GM12878 (cell line): ENCODE measurements at regions not wholly inside any gene's neighbourhood (a gene's known extent, or its start where the extent isn't known, plus 50 kb on each side); places are given as distances from the start of the nearest gene placed in this dataset.

ENCODE experiments used
- ATAC-seq: fragments of 200-7000 bp; cut with Tn5 transposase; 3 replicates; pipeline ENCODE4 v1.9.1; 2020; ENCODE audit warnings: mild to moderate bottlenecking, moderate library complexity
- BruUV-seq: library from RNA; stranded (reverse); fragments of 400-500 nt; replicated peaks from 2 replicates; lab custom pipeline; 2021; lab: Mats Ljungman, UMichigan
- CTCF ChIA-PET: fragments of 300-600 bp; sonication (Branson Sonifier 250); formaldehyde crosslinking; extraction: SDS; loops from one replicate; lab custom pipeline; 2021; ENCODE audit warnings: inconsistent platforms; lab: Yijun Ruan, JAX
- POLR2A ChIA-PET: fragments of 350-600 bp; formaldehyde crosslinking; extraction: SDS; loops from one replicate; lab custom pipeline; 2021; ENCODE audit warnings: inconsistent platforms; lab: Charles Lee
- RAD21 ChIA-PET: fragments of 300-600 bp; sonication (Branson Sonifier 250); formaldehyde crosslinking; loops from one replicate; lab custom pipeline; 2023; ENCODE audit warnings: antibody characterized with exemption; ENCODE audit not compliant: unreplicated experiment; lab: Charles Lee
- SMC1A ChIA-PET: fragments of 300-600 bp; sonication (Branson Sonifier 250); formaldehyde crosslinking; loops from one replicate; lab custom pipeline; 2023; ENCODE audit not compliant: unreplicated experiment, uncharacterized antibody; lab: Charles Lee
- DNase-seq: peaks from one replicate; pipeline ENCODE4 v3.0.0-alpha.2; 2011; ENCODE audit warnings: low read depth, low spot score
- FAIRE-seq: peaks from 3 replicates; lab custom pipeline; 2011; peaks lifted over from hg19 to GRCh38; lab: Jason Lieb, UNC
- H2AFZ ChIP-seq: 2 replicates; pipeline ENCODE4 v1.6.0; 2011; ENCODE audit warnings: low read depth, low read length, control low read depth; ENCODE audit not compliant: control insufficient read depth
- H3K27ac ChIP-seq: 2 replicates; pipeline ENCODE4 v1.5.1; 2011; ENCODE audit warnings: control low read depth; ENCODE audit not compliant: control insufficient read depth, insufficient read depth
- H3K27me3 ChIP-seq, 2 experiments: replicated peaks in 1 of 2; 2 replicates each; pipeline versions ENCODE4 v1.6.0 to v1.6.1; 2011; ENCODE audit warnings: low read length in 1 of 2; ENCODE audit not compliant: control insufficient read depth in 2 of 2, insufficient read depth in 2 of 2
- H3K36me3 ChIP-seq, 2 experiments: 2 replicates each; pipeline ENCODE4 v1.5.1; 2011; ENCODE audit warnings: low read length in 1 of 2; ENCODE audit not compliant: control insufficient read depth in 2 of 2, insufficient read depth in 2 of 2
- H3K4me1 ChIP-seq: 2 replicates; pipeline ENCODE4 v1.6.1; 2011; ENCODE audit warnings: mild to moderate bottlenecking, low read length, moderate library complexity, mixed read lengths; ENCODE audit not compliant: control insufficient read depth, insufficient read depth
- H3K4me2 ChIP-seq: 2 replicates; pipeline ENCODE4 v1.6.0; 2011; ENCODE audit warnings: control low read depth; ENCODE audit not compliant: control insufficient read depth, insufficient read depth
- H3K4me3 ChIP-seq: fragments of 200-600 bp; sonication (generic); 2 replicates; pipeline ENCODE4 v1.5.1; 2016
- H3K79me2 ChIP-seq: 2 replicates; pipeline ENCODE4 v1.6.0; 2011; ENCODE audit warnings: low read length; ENCODE audit not compliant: control insufficient read depth, insufficient read depth
- H3K9ac ChIP-seq: 2 replicates; pipeline ENCODE4 v1.8.0; 2011; ENCODE audit warnings: low read length, control low read depth, mixed read lengths; ENCODE audit not compliant: control insufficient read depth, insufficient read depth
- H3K9me3 ChIP-seq: replicated peaks from 3 replicates; pipeline ENCODE4 v1.5.1; 2011; ENCODE audit warnings: mild to moderate bottlenecking, low read length; ENCODE audit not compliant: control insufficient read depth, insufficient read depth
- H4K20me1 ChIP-seq: 2 replicates; pipeline ENCODE4 v1.6.0; 2011; ENCODE audit not compliant: control insufficient read depth, insufficient read depth
- ATF7 ChIP-seq: fragments of 450-650 bp; IDR thresholded peaks from 2 replicates; pipeline ENCODE4 v1.6.1; 2016; ENCODE audit warnings: low read depth, mild to moderate bottlenecking
- DPF2 ChIP-seq: fragments of 450-650 bp; IDR thresholded peaks from 2 replicates; pipeline ENCODE4 v1.6.1; 2017; ENCODE audit warnings: mild to moderate bottlenecking
- ELK1 ChIP-seq: IDR thresholded peaks from 2 replicates; pipeline ENCODE4 v1.6.1; 2012; ENCODE audit warnings: low read depth, low read length, improper control_type of control experiment
- GABPA ChIP-seq: IDR thresholded peaks from 2 replicates; pipeline ENCODE4 v1.6.1; 2014; ENCODE audit warnings: antibody characterized with exemption, low read depth, mild to moderate bottlenecking, inconsistent platforms
- IRF3 ChIP-seq: fragments of 450-650 bp; IDR thresholded peaks from 2 replicates; pipeline ENCODE4 v1.6.1; 2014; ENCODE audit warnings: mild to moderate bottlenecking
- RBBP5 ChIP-seq: fragments of 200-600 bp; sonication (generic); conservative IDR thresholded peaks from 2 replicates; pipeline ENCODE4 v1.6.1; 2016
- RFX5 ChIP-seq: IDR thresholded peaks from 2 replicates; pipeline ENCODE4 v1.6.1; 2011; ENCODE audit warnings: low read depth, low read length, improper control_type of control experiment
- SIN3A ChIP-seq: IDR thresholded peaks from 2 replicates; pipeline ENCODE4 v1.6.1; 2012; ENCODE audit warnings: low read depth, low read length, improper control_type of control experiment
- STAT3 ChIP-seq: IDR thresholded peaks from 2 replicates; pipeline ENCODE4 v1.6.1; 2011; ENCODE audit warnings: low read depth, low read length, improper control_type of control experiment
- TAF1 ChIP-seq: IDR thresholded peaks from 2 replicates; pipeline ENCODE4 v1.6.1; 2011; ENCODE audit warnings: mild to moderate bottlenecking, low read depth, low read length, borderline replicate concordance
- ZNF687 ChIP-seq: fragments of 450-650 bp; IDR thresholded peaks from 2 replicates; pipeline ENCODE4 v1.6.1; 2017; ENCODE audit warnings: mild to moderate bottlenecking, moderate library complexity
- WGBS: methylation state at CpG from one replicate; pipeline ENCODE4 v1.1.6; 2016; ENCODE audit warnings: low lambda C conversion rate; ENCODE audit not compliant: insufficient replicate concordance, insufficient coverage; ENCODE audit errors: missing lambda C conversion rate; 5-methylcytosine and 5-hydroxymethylcytosine counted together
- in situ Hi-C: fragments of 300-500 bp; cut with MboI; formaldehyde crosslinking; loops from 9 replicates; pipeline ENCODE4 v1.14.3; 2018; ENCODE audit warnings: mixed read lengths
- intact Hi-C: fragments of 100-400 bp; cut with micrococcal nuclease; formaldehyde crosslinking; loops from one replicate; pipeline ENCODE4 v1.14.2; 2022; ENCODE audit not compliant: unreplicated experiment

- SMC1A ChIA-PET, result interaction anchor here (0.7 to 4.4 kb wide), 11 partner anchors 8 to 124 kb away, joined by 3 to 49 read pairs (median 4); no protein-coding TSS in a partner anchor
- intact Hi-C loops (no loop called here), in situ Hi-C loops (no loop called here)
- H3K9me3 ChIP-seq, result peaks cover 2% of the 10 kb centered on the region; the same call in 2 of the 3 replicates
- peak; percentile 7 for FAIRE-seq
- no peak overlapping the region for H3K9ac ChIP-seq
- TF ChIP-seq GABPA, result no peak
- no peak for TF ChIP-seq RFX5
- no peak for TF ChIP-seq ATF7
- no peak for TF ChIP-seq DPF2
- TF ChIP-seq, all 136 proteins: peak for 0
- Histone ChIP-seq H3K27ac (no peak overlapping the region), H3K4me1 (no peaks in the 10 kb centered on the region; the same call in 1 of the 2 replicates), H3K4me2 (no peak overlapping the region), H2AFZ (no peak overlapping the region), H3K27me3 (no peaks in the 10 kb centered on the region), H3K79me2 (no peaks in the 10 kb centered on the region), H3K36me3 (no peaks in the 10 kb centered on the region), H4K20me1 (no peaks in the 10 kb centered on the region), H3K4me3 (no peak overlapping the region)
- BruUV-seq, result no TSS peak
- 96% methylated on average over 4 of the region's 4 CpGs for WGBS
- POLR2A ChIA-PET, result interaction anchor here (1.0 to 4.0 kb wide), 4 partner anchors 8 to 39 kb away, joined by 3 to 30 read pairs (median 5); no protein-coding TSS in a partner anchor
- ATAC-seq (no peak), DNase-seq (no peak)
- RAD21 ChIA-PET, result interaction anchor here (0.9 to 3.7 kb wide), 4 partner anchors 8 to 267 kb away, joined by 3 to 18 read pairs (median 6); no protein-coding TSS in a partner anchor
- CTCF ChIA-PET, result interaction anchor here (0.6 to 3.6 kb wide), 4 partner anchors 8 to 1030 kb away, joined by 3 to 23 read pairs (median 8); no protein-coding TSS in a partner anchor
These were observed 165.5 kb upstream of the BET1 start for GRCh38 chr7:94169682-94170081.

- SMC1A ChIA-PET, result interaction anchor here (0.6 to 4.4 kb wide), 15 partner anchors 9 to 244 kb away, joined by 3 to 49 read pairs (median 4); no protein-coding TSS in a partner anchor
- Histone ChIP-seq H2AFZ (no peak overlapping the region), H3K4me3 (no peak overlapping the region), H3K27me3 (no peaks in the 10 kb centered on the region), H4K20me1 (no peaks in the 10 kb centered on the region), H3K9ac (no peak overlapping the region), H3K9me3 (no peaks in the 10 kb centered on the region; the same call in 1 of the 3 replicates), H3K4me1 (no peaks in the 10 kb centered on the region; the same call in 1 of the 2 replicates), H3K79me2 (no peaks in the 10 kb centered on the region), H3K4me2 (no peak overlapping the region), H3K36me3 (no peaks in the 10 kb centered on the region), H3K27ac (no peak overlapping the region)
- DNase-seq, result peak; percentile 51
- POLR2A ChIA-PET, result interaction anchor here (1.8 to 4.0 kb wide), 2 partner anchors 9 to 38 kb away, joined by 7 to 30 read pairs; no protein-coding TSS in a partner anchor
- CTCF ChIA-PET, result interaction anchor here (1.3 to 3.6 kb wide), 5 partner anchors 8 to 131 kb away, joined by 3 to 23 read pairs (median 5); no protein-coding TSS in a partner anchor
- BruUV-seq, result no TSS peak
- RAD21 ChIA-PET, result interaction anchor here (0.8 to 3.7 kb wide), 10 partner anchors 9 to 268 kb away, joined by 3 to 18 read pairs (median 4); no protein-coding TSS in a partner anchor
- ATAC-seq, result peak; percentile 97
- intact Hi-C loops, result no loop called here
- FAIRE-seq, result peak; percentile 38
- in situ Hi-C loops, result no loop called here
- TF ChIP-seq RBBP5 (no peak), ZNF687 (no peak), TAF1 (no peak), SIN3A (no peak), ELK1 (no peak), IRF3 (no peak), STAT3 (no peak)
These were observed 166.7 kb upstream of the BET1 start for GRCh38 chr7:94170836-94171235.
